CD4-positive, alpha-beta T cell treated with Interleukin-6 at 100 ng/mL for 8 hours (primary cell): ENCODE measurements at regions not wholly inside any gene's neighbourhood (a gene's known extent, or its start where the extent isn't known, plus 50 kb on each side); places are given as distances from the start of the nearest gene placed in this dataset.

ENCODE experiments used
- DNase-seq: peaks from one replicate; pipeline ENCODE4 v3.0.0-alpha.2; 2020; ENCODE audit warnings: mixed read lengths, low spot score

DNA sequence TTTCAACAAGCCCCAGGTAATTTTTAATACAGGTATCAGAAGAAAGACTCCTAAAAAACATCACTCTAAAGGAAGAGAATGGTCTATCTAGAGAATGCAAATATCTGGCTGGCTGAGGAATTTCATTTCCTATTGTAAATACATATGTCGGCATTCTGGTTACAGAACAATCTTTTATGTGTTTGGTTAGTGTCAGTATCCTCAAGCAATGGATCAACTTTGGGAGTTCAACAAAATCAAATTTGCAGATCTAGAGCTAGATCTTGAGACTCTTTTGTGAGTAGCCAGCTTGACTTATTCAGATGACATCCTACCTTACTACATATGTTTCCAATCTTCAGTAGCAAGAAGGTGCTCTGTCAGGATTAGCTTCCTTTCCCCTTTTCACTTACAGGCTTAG is 145.1 kb downstream of the BTC start:
- no peak for DNase-seq

DNA sequence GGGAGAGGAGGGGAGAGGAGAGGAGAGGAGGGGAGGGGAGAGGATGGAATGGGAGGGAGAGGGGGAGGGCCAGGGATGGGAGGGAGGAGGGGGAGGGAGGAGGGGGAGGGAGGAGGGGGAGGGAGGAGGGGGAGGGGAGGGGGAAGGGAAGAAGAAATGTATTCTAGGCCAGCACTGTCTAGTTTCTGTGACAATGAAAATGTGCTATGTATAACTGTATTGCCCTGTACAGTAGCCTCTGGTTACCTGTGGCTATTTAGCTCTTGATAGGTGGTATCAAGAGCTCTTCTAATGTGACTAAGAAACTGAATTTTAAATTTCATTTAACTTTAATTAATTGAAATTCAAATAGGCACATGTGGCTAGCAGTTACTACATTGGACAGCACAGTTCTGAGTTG is 143.1 kb downstream of the BTC start:
- no peak for DNase-seq

DNA sequence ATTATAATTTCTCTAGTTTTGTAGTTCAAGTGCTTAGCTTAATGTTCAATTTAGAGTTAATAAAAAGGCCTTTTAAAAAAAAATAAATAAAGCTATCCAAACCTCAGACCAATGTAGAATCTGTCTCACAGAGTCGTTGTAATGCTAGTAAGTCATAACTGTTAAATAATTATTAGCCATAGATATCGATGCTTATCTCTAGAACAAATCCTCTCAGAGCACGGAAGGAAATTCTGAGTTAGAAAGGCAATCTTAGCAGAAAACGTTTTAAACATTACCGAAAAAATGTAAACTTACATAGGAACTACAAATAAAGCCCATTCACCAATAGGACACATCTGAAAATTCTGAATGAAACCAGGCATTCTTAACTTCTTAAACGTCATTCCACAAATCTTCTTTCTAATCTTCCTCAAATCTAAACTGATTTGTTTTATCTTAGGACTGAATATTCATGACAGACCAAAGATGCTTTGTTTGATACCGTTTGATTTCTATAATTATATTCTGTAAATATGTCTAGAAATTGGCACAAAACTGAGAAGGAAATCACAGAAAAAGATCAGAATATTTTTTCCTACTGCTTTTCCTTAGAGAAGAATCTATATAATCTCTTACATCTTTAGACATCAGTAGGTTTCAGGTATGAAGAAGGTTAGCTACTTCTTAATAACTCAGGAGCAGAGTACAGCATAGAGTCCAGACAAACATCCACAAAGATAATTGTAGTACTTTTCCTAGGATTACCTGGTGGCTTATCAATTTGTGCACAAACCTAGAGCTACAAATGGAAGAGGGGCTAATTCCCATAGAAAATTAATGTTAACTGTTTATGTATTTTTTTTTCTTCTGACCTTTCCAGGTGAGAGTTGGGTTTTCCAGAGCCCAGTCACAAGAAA is 140.7 kb downstream of the BTC start:
- no peak for DNase-seq

DNA sequence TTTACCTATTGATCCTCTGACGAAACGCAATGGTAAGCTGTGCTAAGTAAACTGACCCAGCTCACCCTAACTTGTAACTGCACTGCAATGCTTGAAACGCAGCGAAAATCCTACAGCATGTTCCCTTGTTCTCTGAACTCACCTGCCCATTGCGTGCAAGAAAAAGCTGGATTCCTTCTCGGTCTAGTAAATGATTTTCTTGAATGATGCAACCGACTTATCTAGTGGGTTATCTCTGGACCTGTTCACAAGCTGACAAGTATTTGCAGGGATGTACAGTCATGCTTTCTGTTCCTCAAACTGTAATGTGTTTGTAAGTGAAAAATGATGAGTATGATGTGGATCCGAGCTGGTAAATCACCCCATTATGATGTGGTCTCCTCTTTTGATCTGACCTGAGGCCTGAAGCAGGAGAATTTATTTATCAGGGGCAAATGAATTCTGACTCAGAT is 140.1 kb downstream of the BTC start:
- no peak for DNase-seq

DNA sequence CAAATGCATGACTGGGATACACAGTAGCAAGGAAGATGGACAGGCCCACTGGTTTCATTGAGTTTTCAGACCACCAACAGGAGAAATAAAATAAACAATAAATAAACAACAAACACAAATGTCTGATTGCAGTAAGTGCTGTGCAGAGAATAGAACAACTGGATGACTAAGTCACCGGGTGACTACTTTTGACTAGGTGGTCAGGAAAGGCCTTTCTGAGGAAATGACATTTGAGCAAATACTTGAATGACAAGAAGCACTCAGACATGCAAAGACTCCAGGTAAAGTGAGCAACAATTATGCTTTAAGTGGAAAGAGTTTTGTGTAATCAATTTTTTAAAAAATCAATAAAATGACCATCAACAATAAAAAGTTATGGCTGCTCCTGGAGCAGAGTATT is 137.7 kb downstream of the BTC start:
- no peak for DNase-seq

DNA sequence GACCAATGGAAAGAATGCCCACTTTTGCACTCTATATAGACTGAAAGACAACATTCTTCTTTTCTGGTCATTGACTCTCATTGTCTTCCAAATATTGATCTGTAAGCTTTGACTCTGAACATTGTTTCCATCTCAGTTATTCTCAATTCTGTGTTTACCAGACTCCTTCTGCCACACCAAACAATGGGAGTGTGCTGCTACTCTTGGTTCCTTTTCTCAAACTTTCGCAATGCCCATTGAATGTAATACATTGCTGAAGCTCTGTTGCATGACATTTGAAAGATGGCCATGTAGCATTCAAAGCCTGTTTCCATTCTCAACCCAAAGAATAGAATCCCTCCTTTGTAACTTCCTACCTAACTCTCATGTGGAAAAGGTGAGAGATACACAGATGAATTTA is 136.2 kb downstream of the BTC start:
- DNase-seq, result no peak

DNA sequence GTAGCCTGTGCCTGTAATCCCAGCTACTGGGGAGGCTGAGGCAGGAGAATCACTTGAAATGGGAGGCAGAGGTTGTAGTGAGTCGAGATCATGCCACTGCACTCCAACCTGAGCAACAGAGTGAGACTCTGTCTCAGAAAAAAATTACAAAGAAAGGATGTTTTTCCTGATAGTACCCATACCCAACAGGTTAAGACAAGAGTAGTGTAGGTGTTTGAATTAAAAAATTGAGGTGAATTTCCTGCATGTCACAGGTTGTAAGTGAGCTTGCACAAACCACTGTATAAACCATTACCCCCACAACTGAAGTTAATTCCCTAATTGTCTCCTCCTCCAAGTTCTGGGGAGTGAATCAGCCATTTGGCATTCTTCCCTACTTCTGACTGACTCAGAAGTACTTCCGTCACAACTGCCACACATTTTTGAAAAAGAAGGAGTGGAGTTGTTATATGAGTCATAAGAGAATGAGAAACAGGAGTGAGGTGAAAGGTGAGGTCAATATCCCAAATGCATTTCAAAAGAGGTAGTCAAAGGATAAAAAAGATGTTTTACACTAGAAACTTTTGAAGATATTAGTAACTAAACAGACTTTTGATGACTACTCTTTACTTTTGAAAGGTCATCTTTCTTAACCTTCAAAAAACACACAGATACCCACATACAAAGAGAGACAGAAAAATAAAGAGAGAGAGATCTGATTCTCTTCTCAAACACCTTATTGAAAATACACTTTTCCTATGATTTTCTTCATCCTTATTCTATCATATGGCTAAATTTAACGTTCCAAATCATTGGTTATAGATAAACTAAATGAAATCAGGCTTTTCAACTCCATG is 134.5 kb downstream of the BTC start:
- no peak for DNase-seq

DNA sequence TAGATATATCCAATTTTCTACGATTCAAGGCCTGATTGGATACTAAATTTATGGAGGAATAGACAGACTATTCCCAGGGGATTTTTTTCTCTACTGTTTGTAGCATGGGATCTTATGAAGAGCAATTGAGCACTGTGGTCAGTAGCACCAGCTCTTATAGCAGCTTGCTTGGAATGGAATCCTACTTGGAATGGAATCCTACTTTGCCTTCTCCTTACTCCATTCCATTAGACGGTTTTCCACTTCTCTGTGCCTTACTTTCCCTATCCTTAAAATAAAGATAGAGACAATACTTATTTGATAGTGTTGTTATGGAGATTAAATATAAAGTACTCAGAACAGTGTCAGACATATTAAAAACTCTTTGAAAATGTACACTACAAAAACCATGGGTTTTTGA is 133.5 kb downstream of the BTC start:
- DNase-seq, result no peak

DNA sequence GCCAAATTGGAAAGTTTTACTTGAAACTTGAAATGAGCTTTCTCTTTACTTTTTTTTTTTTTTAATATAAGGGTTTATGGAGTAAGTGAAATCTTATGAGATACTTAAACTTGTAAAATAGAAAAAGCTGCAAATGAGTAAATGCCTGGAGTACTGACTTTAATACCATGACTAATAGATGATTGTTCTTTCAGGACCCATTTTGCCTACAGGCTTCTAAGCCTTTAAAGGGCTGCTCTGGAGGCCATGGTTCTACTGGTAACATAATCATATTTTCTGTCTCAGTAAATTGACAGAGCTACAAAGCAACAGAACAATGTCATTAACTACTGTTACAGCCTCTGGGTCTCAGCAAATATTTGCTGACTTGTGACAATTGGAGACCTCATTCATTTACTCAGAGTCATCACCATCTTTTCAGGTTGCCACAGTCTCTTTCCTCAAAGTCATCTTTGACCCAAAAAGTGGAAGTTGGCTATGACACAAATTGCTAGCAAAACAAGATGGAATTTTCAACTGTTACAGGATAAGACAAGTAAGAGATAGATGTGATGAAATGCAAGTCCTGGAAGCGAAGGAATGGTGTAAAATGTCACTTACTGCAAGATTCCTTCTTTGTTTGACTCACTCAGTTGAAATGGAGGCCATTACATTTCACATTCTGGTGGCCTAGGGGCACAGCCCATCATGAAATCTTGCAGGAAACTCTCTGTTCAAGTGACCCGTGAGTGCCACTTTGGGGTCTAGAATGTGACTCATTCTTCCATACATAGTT is 132.7 kb downstream of the BTC start:
- DNase-seq, result no peak

DNA sequence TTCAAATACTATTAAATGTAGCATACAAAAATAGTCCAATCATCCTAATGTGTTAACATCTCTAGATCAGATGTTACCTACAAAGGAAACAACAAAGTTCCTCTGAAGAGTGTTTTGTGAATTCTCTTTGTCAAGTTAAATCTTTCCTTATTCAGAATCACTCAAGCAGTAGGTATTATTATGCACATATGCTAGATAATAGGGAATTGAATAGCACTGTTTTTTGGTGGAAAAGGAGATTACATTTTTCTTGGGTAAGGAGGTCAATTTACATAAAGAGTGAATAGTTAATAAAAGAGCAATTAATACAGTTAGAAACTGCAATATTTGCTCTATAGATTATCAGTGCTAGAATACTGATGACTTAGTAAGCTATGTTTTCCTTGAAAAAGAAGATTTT is 130.7 kb downstream of the BTC start:
- DNase-seq, result no peak

DNA sequence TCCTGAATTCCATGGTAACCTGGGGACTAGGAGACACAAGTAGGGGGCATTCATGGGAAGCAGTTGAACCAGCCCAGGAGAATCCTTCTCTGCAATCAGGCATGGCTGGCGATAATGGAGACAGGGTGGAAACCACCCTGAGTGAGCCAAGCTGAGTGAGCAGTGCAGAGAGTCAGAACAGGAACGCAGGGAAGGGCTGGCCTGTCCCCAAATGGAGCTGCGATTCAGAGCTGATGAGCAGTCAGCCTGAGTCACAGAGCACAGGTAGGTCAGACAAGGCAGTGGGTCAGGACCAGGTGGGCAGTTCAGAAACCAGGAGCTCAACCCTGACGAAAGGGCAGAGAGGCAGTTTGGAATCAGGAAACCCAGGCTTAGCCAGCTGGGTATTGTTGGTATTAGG is 129.0 kb downstream of the BTC start:
- no peak for DNase-seq

DNA sequence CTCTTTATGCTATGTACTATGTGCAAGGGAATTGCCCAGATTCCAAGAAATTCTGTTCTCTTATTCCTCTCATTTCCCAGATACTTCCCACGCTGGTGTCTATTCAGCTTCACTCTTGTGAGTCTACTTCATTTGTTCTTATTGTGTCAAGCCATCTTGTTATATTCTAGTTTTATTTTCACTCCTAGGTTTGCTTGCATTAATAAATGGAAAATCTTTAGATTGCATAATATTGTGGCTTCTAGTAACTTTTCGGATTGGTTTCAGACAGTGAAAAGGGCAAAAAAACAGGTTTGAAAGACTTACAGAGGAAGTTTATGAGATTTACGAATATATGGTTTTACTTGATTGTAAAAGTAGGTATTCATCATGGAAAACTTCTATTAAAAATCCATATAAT is 128.4 kb downstream of the BTC start:
- no peak for DNase-seq

DNA sequence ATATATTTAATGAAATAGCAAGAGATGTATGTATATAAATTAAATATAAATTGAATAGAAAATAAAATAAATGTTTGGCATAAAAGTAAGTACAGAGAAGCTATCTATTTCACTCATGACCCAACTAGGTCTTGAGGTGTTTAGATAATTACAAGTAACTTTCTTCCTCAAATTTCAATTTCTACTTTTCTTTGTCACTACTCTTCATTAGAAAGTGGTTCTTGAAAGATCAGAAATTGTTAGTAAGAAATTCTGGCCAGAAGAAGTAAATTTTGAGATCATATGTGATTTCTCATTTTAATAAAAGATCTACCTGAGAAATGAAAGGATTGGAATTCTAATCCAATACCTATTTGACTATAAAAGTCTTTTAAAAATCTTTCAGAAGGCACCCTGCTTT is 126.9 kb downstream of the BTC start:
- DNase-seq, result no peak

DNA sequence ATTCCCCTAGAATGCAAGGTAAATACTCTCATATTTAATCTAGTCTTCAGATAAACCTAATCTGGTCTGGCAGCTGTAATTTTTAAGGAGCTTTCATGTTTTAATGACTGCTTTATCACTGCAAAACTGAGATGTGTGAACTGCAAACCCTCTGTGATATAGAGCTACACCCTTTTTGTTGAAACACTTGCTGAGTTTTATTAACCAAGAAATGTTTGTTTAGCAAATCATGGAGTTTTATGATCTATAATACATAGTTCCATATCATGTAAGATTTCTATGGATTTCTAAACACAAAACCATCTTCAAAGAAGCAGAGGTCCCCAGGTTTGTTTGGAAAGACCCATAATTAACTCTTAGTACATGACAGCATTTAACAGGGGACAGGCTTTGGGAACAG is 126.4 kb downstream of the BTC start:
- DNase-seq, result no peak

DNA sequence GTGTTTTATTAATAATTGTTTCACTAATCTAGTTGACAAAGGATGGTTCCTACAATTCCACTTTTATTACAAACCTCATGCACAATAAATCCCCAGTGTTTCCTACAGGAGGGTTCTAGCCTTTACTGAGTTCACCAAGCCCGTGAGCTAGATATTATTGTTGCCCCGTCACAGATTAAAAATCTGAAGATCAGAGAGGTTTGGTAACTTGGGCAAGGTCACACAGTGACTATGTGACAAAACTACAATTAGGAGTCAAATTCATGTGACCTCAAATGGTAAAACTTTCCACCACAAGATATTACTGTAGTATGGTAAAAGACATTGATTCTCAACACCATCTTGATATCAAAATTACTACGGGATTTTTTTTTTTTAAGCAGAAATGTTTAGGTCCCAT is 124.6 kb downstream of the BTC start:
- no peak for DNase-seq

DNA sequence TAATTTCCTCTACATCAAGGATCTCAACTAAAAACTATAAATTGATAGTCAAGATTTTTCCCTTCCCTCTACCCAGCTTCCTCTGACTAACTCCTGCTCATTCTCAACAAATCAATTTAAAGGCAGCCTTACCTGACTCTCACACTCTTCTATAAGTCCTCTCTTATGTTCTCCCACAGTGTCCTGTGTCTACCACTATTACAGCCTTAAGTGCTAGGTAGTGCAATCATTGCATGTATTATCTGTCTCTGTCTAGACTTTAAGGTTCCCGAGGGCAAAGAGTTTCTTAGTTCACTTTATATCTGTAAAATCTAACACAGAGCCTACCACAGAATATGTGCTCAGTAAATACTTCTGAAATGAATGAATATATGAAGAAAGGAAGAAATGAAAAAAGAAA is 123.7 kb downstream of the BTC start:
- DNase-seq, result no peak

DNA sequence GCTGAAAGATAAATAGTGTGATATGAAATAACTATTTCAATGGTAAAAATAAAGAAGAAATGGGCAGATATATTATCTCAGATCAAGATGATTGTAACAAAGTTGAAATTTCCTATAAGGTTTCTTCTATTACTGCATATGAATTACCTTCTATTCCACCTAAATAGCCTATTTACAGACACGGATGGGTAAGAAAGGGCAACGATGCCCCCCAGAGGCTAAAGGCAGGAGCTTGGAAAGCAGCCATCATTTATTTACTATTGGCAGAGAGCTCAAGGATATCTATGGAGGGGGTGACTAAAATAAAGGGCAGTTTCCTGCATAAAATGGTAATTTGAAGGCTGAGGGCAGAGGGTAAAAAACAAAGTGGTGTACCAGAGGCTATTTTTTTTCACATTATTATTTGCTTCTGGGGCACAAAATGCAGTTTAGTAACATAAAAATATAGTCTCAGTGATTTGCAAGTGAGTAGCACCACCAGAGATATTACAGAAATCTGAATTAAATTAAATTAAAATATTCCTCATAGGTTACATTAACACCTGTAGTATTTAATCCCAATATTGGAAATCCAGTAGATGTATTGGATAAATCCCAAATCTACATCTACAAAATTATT is 123.1 kb downstream of the BTC start:
- peak; percentile 52 for DNase-seq

DNA sequence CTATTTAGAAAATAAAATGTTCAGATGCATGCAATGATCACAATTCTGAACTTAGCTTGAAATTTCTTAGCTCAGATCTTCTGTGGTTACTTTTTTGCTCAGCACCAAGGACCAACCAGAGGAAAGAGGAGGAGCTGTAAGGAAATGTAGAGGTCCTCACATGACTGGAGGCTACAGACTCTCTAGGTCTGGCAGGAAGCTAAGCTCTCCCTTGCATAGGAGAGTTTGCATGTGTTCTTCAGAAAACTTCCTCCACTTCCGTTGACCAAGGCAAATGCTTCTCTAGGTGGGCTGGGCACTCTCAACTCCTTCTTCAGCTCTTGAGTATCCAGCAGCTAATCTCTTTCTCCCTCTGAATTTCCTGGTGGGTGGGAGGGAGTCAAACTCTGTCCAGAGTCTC is 119.6 kb downstream of the BTC start:
- no peak for DNase-seq

DNA sequence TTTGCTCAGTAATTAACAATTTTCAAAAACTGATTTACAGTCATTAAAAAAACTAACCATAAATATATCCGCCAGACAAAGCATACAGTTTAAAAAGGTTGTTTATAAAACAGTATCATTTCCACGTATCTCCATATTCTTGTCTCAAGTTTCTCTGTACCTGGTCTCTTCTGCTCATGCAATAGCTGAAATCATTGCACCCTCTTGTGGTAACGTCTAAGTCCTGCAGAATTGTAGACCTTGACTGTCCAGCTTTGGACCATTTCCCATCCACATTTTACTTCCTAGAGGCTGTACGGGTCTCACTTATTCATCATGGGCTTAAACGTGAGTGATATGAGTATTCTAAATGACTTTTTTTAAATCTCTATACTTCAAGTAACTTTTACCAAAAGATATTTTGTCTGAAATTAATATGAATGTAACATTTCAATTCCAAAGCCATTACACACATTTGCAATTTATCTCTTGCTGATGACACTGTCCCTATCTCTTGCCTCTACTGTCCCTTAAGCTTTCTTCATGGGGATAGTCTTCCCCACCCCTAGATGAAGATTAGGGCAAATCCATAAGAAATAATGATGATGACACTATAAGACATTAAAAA is 118.5 kb downstream of the BTC start:
- peak; percentile 10 for DNase-seq

DNA sequence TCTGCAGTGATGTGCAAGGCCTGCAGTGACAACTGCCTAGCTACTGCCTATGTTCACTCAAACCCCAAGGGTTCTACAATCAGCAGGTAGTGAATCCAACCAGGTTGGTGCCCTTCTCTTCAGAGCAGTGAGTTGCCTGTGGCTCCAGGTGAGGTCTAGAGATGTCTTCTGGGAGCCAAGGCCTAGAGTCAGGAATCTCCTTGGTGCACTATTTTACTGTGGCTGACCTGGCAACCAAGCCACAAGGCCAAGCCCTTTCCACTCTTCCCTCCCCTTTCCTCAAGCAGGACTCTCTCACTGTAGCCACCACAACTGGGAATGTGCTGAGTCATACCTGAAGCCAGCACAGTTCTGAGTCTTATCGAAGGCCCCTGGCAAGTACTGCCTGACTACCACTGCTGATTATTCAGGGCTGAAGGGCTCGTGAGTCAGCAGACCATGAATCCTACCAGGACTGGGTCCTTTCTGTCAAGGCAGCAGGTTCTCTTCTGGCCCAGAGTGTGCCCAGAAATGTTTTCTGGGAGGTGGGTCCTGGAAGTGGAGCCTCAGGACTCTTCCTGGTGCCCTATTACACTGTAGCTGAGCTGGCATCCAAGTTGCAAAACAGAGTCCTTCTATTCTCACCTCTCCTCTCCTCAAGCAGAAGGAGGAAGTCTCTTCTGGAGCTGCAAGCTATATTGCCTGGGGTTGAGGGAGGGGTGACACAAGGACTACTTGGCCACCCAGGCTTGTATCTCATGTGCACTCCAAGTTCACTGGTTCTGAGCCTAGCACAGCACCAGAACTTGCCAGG is 111.6 kb downstream of the BTC start:
- DNase-seq, result no peak

DNA sequence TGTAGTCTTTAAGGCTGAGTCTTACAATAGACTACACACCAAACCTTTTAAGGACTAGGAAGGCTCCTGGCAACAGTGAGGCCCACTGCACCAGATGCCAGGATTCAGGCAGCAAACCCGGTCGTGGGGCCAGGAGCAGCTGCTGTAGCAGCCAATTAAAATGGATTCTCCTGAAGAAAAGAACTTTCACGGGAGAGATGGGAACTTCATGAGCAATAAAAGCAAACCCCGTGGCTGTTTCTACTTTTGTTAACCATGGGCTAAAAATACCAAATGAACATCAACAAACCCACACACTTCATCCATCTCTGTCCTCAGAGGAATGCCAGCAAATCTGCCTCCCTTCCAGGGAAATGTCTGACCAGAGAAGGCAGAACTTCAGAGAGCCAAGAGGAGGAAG is 101.4 kb downstream of the BTC start:
- no peak for DNase-seq
